HG02588 (cell line): ENCODE measurements at regions not wholly inside any gene's neighbourhood (a gene's known extent, or its start where the extent isn't known, plus 50 kb on each side); places are given as distances from the start of the nearest gene placed in this dataset.
"Not testable (repeated sequence)": the region's sequence is repeated elsewhere in the genome, so short reads cannot be mapped to it uniquely, and the experiment has no call there.

ENCODE experiments used
- ATAC-seq: cut with Tn5 transposase; IDR thresholded peaks from one replicate; pipeline ENCODE4 v1.9.1; 2021; ENCODE audit warnings: mild to moderate bottlenecking, moderate library complexity; ENCODE audit not compliant: unreplicated experiment

DNA sequence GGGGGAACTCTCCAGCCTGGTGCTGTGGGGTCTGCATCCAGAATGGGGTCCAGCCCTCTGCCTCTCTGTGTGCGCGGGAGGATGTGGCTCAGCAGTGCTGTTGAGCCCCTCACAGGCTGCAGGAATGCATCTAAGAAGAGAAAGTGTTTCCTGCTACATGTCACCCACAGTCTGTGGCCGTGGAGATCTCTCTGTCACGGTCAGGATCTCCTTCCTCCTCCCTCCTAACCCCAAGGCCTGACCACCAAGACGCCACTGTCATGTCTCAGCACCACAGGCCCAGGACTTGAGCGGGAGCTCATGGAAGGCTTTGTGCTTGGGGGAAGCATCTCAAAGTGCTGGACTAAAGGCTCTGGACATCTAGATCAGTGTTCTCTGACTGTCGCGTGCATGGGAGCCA is 90.1 kb downstream of the SREK1 start:
- ATAC-seq: no peak

DNA sequence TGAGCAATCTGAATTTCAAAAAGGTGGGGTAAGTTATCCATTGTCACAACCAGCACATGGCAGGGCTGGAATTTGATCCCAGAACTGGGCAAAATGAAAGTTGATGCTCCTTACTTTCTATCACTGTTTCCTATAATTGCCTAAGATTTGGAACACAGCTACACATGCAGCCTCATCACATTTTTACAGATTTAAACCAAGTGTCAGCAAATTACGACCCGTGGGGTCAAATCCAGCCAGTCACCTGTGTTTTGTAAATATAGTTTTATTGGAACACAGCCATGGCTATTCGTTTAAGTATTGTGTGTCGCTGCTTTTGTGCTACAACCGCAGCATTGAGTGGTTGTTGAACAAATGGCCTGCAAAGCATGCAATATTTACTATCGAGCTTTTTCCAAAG is 94.3 kb downstream of the SREK1 start:
- no peak for ATAC-seq

- ATAC-seq: no peak
These were observed 94.9 kb downstream of the SREK1 start for GRCh38 chr5:66239034-66239433.

DNA sequence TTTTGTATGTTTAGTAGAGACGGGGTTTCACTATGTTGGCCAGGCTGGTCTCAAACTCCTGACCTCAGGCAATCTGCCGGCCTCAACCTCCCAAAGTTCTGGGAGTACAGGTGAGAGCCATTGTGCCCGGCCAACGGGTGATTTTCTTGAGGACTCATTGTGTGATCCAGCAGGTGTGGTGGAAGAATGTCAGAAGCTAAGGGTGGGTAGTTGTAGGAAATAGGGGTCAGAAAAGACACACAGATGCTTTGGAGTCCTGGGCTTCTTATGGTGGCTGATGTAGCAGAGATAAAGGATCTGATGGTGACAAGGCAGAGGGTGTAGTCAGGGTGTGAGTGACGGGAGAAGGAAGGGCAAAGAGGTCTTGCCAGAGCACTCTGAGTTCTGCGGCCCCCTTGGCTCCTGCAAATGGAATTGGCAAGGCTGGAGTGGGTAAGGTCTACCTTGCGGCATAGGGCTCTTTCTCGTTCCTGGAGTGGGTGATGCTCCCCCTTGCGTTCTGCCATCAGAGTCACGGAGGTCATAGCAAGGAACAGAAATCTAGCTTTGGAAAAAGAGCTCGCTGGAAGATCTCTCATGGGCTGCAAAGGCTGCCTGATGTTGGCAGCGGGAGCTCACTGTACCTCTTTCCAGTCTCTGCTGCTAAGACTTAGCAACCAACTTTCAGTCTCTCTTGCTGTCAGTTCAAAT is 97.2 kb downstream of the SREK1 start:
- ATAC-seq: no peak

GRCh38 chr5:66242050-66242715 is 98.1 kb downstream of the SREK1 start:
- no peak for ATAC-seq

- no peak for ATAC-seq
These were observed 102.5 kb downstream of the SREK1 start for GRCh38 chr5:66246608-66247007.

- ATAC-seq: no peak
These were observed 103.3 kb downstream of the SREK1 start for GRCh38 chr5:66247176-66247960.

GRCh38 chr5:66248874-66249273 is 104.8 kb downstream of the SREK1 start:
- ATAC-seq: no peak

GRCh38 chr5:66249920-66250319 is 105.8 kb downstream of the SREK1 start:
- no peak for ATAC-seq

DNA sequence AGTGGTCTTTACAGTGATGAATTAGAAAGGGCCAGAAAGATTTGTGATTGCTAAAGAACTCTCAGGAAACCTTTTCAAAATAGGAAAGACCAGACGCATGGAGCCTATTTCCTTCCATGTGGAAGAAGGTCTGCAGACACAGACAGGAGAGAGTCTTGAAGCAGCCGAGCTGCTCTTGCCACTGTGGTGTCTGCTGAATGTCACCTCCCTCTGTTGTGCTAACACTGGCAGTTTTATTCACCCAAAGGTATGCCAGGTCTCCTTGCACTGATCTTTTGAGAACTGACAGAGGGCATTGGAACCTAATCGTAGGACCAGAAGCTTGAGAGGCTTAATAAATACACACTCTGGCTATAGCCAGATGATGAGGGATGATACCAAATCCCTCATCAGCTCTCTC is 108.7 kb downstream of the SREK1 start:
- ATAC-seq: no peak

DNA sequence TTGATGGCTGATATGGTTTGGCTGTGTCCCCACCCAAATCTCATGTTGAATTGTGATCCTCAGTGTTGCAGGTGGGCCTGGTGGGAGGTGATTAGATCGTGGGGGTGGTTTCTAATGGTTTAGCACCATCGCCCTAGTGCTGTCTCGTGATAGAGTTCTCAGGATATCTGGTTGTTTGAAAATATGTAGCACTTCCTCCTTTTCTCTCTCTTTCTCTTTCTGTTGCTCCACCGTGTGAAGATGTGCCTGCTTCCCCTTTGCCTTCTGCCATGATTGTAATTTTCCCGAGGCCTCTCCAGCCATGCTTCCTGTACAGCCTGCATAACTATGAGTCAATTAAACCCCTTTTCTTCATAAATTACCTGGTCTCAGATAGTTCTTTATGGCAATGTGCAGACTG is 111.6 kb downstream of the SREK1 start:
- no peak for ATAC-seq

GRCh38 chr5:66273121-66273520 is 129.0 kb downstream of the SREK1 start:
- ATAC-seq: no peak

DNA sequence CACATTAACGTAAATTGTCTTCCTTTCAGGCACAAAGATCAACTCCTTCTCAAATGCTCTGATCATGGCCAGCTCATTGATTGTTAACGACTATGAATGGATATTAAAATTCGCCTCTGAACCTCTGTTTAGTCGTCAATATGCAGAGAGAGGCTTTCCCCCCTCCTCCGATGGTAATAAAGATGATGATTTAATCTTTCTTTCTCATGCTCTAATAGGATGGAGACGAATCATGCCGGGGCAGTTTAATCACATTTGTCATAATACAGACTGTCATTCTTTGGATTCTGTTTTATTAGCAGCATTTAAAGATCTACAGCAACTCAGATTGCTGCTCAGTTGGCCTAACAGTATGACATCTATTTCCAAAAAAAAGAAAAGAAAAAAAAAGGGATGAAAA is 132.9 kb downstream of the SREK1 start:
- no peak for ATAC-seq

GRCh38 chr5:66277981-66278380 is 133.9 kb downstream of the SREK1 start:
- ATAC-seq: no peak

- ATAC-seq: no peak
These were observed 137.2 kb downstream of the SREK1 start for GRCh38 chr5:66281294-66281693.

DNA sequence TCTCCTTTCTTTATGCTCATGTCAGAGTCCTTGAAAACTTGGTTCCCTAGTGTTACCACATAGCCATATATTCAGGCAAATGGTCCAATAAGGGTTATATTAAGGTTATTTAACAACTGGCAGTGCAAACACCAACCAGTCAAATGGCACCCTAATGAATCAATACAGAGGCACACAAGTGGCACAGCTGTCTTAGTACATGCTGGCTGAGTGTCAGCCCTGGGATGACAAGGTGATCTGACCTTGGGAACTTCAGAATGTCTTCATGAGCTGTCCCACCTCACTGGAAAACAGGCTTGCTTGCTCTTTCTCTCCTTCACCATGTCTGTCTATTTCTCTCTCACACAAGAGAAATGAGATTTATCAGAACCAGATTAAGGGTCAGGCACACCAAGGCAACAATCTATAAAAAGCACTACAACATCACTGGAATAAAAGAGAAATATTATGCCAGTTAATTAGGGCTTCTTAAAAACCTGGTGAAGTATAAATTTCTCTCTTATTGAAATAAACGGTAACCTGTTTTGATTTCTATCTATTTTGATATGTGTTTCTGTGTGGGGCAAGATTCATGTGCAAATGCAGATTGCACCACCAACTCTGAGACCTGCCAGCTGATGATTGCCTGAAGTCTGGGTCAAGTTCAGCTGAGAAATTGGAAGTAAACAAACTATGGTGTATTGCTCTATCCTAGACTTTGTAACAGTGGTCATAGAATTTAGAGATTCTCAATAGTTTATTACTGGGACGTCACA is 140.7 kb downstream of the SREK1 start:
- ATAC-seq: no peak

DNA sequence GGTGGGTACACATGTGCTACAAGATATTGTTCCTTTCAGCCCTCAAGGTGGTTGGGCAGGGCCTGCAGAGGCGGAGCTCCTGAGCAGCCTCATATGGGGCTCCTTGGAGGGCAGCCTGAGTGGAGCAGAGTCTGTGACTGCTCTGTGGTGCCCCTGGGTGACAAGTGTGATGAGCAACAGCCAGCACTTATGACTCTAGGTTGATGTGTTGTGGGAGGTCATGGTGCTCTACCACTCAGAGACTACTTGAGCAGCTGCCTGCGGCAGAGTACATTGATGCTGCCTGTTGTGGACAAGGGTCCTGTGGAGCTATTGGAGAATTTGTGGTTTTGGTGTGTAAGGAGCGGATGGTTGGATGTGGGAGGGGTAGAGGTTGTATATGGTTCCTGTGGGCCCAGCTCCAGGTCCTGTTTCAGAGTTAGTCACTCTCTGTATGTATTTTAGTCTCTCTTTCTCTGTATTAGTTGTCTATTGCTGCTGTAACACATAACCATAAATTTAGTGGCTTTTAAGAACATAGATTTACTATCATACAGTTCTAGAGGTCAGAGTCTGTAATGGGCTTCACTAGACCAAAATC is 141.3 kb downstream of the SREK1 start:
- no peak for ATAC-seq

GRCh38 chr5:66291771-66292170 is 147.7 kb downstream of the SREK1 start:
- ATAC-seq: no peak

DNA sequence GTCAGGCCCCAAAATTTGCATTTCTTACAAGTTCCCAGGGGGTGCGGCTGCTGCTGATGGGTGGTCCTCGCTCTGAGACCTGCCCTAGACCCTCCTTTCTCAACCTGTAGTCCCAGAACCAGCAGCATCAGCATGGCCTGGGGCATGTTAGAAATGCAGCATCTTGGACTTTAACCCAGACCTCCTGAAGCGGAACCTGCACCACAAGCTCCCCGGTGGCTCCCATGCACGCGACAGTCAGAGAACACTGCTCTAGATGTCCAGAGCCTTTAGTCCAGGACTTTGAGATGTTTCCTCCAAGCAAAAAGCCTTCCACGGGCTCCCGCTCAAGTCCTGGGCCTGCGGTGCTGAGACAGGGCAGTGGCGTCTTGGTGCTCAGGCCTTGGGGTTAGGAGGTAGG is 149.8 kb downstream of the SREK1 start:
- not testable (repeated sequence) for ATAC-seq

DNA sequence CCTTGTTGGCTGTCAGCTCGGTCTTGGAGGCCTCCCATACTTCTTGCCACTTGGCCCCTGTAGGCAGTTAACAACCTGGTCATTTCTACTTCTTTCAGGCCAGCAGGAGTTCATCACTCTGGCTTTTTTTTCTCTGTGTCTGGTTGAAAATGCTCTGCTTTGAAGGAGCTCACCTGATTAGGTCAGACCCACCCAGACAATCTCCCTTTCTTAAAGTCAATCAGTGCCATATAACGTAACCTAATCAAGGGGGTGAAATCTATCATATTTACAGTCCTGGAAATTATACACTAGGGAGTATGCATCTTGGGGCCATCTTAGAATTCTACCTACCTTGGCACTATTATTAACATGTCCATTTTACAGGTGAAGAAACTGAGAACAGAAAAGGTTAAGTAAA is 155.4 kb downstream of the SREK1 start:
- ATAC-seq: no peak

- no peak for ATAC-seq
These were observed 158.2 kb downstream of the SREK1 start for GRCh38 chr5:66302344-66302743.
